ENCODE measurements at regions not wholly inside any gene's neighbourhood (a gene's known extent, or its start where the extent isn't known, plus 50 kb on each side); places are given as distances from the start of the nearest gene placed in this dataset.
"Not testable (repeated sequence)": the region's sequence is repeated elsewhere in the genome, so short reads cannot be mapped to it uniquely, and the experiment has no call there.

DNA sequence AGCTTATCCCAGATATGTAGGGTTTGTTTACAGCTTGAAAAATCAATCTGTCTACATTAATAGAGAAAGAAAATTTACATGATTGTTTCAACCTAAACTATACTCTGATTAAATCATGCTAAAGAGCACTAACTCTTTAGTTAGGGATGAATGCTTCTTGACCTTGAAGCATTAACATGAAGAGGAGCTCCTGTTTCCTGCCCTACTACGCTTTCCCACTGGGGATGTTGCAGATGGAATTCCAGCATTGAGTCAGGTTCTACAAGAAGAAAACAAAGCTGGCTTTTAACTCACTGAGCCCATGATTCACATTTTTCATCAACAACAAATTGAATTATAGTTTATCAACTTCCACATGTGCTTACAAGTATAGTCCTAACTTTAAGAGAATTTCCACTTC is 471.3 kb downstream of the TMEM232 start:
- no peak for ATAC-seq

DNA sequence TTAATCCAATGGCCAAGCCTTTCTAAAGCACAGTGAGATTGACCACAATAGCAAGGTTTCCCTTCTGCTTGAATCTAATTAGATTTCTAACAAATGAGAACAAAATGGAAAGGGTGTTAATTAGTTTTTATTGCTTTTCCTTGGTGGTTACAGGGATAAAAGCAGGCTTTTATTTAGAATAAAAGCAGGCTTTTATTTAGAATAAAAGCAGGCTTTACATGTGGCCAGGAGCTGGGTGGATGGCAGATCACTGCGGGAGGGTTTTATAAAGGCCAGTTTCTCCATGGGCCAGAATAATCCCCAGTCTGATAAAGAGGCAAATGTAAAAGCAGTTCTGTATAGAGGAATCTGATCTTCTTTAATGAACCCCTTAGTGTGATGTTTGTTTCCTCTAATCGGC is 470.2 kb downstream of the TMEM232 start:
- no peak for ATAC-seq

- no peak for ATAC-seq
These were observed 468.5 kb downstream of the TMEM232 start for GRCh38 chr5:110257971-110258370.

- no peak for ATAC-seq
These were observed 467.8 kb downstream of the TMEM232 start for GRCh38 chr5:110258460-110259216.

GRCh38 chr5:110262749-110263148 is 463.7 kb downstream of the TMEM232 start:
- ATAC-seq = no peak

DNA sequence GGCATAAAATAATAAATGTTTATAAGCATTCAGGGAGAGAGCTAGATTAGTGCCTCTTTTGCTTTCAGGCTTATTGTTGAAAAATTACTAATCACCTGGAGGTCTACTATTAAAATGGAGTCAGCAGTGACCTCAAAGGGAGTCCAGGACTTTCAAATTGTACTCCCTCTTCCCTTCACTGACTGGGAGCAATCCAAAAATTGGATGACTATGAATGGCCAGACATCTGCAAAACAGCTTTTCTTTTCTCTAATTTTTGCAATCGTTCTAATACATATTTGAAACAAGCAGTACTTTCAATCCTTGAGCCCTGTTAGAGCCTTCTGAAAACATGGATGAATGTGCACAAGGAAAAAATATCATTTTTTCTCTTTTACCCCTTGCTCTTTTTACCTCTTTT is 461.8 kb downstream of the TMEM232 start:
- no peak for ATAC-seq

- no peak for ATAC-seq
These were observed 461.3 kb downstream of the TMEM232 start for GRCh38 chr5:110265162-110265561.

GRCh38 chr5:110267714-110268113 is 458.8 kb downstream of the TMEM232 start:
- ATAC-seq = no peak

DNA sequence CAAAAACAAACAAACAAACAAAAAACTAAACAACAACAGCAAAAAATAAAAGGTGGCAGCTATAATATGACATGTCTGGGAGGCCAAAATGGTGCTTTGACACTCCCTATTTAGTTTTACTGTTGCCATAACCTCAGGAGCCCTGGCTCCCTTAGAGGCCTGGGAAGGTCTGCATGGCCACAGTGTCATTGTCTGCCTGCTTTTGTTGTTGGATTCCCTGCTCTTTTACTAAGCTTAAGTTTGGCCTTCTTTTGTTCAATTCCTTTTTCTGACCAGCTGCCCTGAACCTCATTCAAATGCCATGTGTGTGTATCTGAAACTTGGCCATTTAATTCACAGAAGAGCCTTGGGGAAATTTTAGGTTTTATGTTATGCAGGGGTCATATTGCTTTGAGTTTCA is 458.2 kb downstream of the TMEM232 start:
- ATAC-seq = no peak

GRCh38 chr5:110268985-110269384 is 457.5 kb downstream of the TMEM232 start:
- no peak for ATAC-seq

DNA sequence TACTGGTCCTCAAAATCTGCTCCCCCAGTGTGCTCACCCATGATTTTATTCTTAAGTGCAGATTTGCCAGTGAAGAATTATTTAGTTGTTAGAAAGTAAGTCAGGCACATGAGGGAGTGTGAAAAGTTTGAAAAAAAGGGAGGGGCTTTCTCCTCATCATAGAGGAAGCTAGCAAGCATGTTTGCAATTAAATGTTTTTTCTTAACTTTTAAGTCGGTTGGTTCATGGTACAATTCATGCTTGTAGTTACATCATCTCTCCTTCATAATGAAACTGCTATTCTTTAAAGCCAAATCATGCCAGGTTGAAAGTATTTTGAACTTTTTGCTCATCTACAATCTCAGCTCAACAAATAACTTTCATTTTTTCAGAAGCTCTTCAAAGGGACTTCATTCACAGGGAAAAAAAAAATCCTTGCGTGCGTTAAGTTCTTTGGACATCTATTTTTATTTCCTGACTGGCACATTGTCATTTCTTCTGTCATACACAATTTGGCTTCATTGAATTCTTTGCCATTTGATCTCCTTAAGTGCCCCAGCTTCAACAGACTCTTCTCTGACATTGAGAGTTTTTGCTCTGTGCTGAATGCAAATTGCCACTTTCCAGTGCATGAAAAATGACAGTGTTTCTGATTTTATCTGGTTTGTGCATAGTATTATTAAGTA is 456.9 kb downstream of the TMEM232 start:
- no peak for ATAC-seq

DNA sequence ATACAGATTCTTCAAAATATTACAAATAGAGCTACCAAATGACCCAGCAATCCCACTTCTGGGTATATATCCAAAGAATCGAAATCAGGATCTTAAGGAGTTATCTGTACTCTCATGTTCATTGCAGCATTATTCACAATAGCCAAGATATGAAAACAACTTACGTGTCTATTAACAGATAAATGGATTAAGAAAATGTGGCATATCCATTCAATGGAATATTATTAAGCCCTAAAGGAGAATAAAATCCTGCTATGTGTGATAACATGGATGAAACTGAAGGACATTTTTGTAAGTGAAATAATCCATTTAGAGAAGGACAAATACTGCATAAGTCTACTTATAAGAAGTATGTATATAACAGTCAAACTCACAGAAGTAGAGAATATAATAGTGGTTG is 450.6 kb downstream of the TMEM232 start:
- ATAC-seq = no peak

GRCh38 chr5:110278449-110278848 is 448.0 kb downstream of the TMEM232 start:
- ATAC-seq = not testable (repeated sequence)

DNA sequence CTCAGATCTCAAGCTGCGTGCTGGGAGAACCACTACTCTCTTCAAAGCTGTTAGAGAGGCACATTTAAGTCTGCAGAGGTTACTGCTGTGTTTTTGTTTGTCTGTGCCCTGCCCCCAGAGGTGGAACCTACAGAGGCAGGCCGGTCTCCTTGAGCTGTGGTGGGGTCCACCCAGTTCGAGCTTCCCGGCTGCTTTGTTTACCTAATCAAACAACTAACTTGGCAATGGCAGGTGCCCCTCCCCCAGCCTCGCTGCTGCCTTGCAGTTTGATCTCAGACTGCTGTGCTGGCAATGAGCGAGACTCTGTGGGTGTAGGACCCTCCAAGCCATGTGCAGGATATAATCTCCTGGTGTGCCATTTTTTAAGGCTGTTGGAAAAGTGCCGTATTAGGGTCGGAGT is 442.4 kb downstream of the TMEM232 start:
- not testable (repeated sequence) for ATAC-seq

- ATAC-seq = no peak
These were observed 437.5 kb downstream of the TMEM232 start for GRCh38 chr5:110288766-110289511.

- no peak for ATAC-seq
These were observed 437.0 kb downstream of the TMEM232 start for GRCh38 chr5:110289512-110289810.

- ATAC-seq = no peak
These were observed 435.9 kb downstream of the TMEM232 start for GRCh38 chr5:110290542-110290941.

DNA sequence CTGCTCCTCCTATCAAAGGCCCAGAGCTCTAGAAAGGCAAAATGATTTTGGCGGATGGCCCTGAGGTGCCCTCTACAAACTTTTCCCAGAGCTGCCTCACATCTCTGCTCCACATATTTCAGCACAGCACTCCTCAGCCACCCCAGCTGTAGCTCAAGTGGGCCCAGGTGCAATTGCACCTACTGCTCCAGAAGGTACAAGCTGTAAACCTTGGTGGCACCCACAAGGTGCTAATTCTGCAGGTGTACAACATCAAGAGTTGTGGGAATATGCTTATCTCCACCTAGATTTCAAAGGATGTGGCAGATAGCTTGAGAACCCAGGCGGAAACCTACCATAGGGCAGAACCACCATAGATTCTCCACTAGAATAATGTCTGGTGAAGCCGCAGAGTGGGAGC is 432.2 kb downstream of the TMEM232 start:
- no peak for ATAC-seq

- ATAC-seq = no peak
These were observed 429.3 kb downstream of the TMEM232 start for GRCh38 chr5:110297152-110297670.

DNA sequence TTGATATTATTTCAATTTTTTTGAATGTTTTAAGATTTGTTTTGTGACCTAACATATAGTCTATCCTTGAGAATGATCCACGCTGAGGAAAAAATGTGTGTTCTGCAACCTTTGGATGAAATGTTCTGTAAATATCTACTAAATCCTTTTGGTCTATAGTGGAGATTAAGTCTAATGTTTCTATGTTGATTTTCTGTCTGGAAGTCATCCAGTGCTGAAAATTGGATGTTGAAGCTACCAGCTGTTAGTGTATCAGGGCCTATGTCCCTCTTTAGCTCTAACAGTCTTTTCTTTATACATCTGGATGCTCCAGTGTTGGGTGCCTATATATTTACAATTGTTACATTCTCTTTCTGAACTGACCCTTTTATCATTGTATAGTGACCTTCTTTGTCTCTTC is 422.3 kb downstream of the TMEM232 start:
- no peak for ATAC-seq

GRCh38 chr5:110306650-110307049 is 419.8 kb downstream of the TMEM232 start:
- ATAC-seq = no peak

GRCh38 chr5:110309222-110309621 is 417.2 kb downstream of the TMEM232 start:
- no peak for ATAC-seq

- not testable (repeated sequence) for ATAC-seq
These were observed 409.9 kb downstream of the TMEM232 start for GRCh38 chr5:110316566-110316965.

DNA sequence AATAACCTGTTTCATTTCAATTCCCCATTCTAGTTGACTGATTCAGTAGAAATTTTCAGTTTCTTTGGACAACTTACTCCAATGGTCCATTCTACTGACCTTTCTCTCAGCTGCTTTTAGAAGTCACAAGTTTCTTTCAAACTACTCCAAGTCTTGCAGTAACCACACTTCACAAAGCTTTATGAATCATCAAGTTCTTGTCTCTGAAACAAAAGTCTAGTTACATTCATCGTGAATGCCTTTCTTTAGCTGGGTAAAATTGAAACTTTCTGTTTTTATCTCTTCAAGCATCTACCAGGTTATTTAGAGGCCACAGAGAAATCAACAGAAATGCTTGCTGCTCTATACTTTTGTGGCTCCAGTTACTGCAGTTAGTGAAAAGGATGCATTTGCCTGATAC is 405.4 kb downstream of the TMEM232 start:
- ATAC-seq = no peak
